ENCODE measurements at regions not wholly inside any gene's neighbourhood (a gene's known extent, or its start where the extent isn't known, plus 50 kb on each side); places are given as distances from the start of the nearest gene placed in this dataset.

GRCh38 chr2:240220371-240220770 lies 79.9 kb upstream of the OTOS start:
- no peak overlapping the region for H3K27ac ChIP-seq

DNA sequence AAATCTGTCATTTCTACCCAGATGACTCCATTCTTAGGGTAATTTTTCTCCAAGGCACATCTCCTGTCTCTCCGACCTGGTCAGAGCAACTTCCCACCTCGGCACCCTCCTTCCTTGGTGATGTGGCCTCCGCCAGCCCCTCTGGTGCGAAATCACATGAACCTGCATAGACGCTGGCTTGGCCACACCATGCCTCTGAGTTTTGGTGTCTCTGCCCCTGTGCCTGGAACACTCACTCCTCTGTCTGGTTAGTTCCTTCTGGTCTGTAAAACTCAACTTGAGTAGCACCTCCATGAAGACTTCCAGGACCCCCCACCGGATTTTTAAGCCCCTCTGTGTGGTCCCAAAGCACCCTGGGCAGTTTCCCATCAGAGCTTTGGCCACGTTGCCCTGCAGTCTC lies 83.2 kb upstream of the OTOS start:
- H3K27ac ChIP-seq, result no peak overlapping the region
- TF ChIP-seq, protein P1, sequence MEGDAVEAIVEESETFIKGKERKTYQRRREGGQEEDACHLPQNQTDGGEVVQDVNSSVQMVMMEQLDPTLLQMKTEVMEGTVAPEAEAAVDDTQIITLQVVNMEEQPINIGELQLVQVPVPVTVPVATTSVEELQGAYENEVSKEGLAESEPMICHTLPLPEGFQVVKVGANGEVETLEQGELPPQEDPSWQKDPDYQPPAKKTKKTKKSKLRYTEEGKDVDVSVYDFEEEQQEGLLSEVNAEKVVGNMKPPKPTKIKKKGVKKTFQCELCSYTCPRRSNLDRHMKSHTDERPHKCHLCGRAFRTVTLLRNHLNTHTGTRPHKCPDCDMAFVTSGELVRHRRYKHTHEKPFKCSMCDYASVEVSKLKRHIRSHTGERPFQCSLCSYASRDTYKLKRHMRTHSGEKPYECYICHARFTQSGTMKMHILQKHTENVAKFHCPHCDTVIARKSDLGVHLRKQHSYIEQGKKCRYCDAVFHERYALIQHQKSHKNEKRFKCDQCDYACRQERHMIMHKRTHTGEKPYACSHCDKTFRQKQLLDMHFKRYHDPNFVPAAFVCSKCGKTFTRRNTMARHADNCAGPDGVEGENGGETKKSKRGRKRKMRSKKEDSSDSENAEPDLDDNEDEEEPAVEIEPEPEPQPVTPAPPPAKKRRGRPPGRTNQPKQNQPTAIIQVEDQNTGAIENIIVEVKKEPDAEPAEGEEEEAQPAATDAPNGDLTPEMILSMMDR (conservative IDR thresholded peaks at IDR 0.05), result no peak

More at GRCh38 chr2:240220371-240220770, 79.9 kb upstream of the OTOS start:
- TF ChIP-seq, protein P1 (conservative IDR thresholded peaks at IDR 0.05), result no peak

DNA sequence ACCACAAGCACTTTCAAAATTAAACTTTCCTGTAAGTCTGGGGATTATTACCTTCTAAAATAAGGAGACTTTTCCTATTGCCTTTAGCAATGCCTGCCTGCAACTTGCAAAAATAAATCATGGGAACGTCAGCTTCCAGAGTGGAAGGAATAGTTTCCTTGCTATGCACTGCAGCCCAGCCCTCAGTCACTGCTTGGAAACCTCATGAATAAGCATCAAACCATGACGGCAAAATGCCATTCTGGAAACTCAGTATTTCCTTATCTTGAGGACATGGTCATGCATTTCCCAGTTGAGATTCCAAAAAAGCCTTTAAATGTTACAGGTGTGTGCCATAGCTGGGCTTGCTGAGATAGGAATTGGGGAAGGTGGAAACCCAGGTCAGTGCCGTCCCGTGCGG lies 84.2 kb upstream of the OTOS start:
- no peak overlapping the region for H3K27ac ChIP-seq
- TF ChIP-seq, protein P1 (conservative IDR thresholded peaks at IDR 0.05), result no peak

- TF ChIP-seq, protein P1 (conservative IDR thresholded peaks at IDR 0.05), result no peak
Measured at GRCh38 chr2:240225131-240225530, 84.7 kb upstream of the OTOS start.

GRCh38 chr2:240225660-240226475 lies 85.4 kb upstream of the OTOS start:
- TF ChIP-seq, protein P1 (conservative IDR thresholded peaks at IDR 0.05), result 0 out of 2 replicates have a peak, but pooled peaks have one; percentile 22
- no peak overlapping the region for H3K27ac ChIP-seq

More at GRCh38 chr2:240225131-240225530, 84.7 kb upstream of the OTOS start:
- no peak overlapping the region for H3K27ac ChIP-seq

- H3K27ac ChIP-seq, result no peak overlapping the region
- TF ChIP-seq, protein P1 (conservative IDR thresholded peaks at IDR 0.05), result no peak
Measured at GRCh38 chr2:240226672-240227537, 86.4 kb upstream of the OTOS start.

Data from VCaP (cell line).